Right renal cortex interstitium (tissue), 3 donors: ENCODE measurements at regions not wholly inside any gene's neighbourhood (a gene's known extent, or its start where the extent isn't known, plus 50 kb on each side); places are given as distances from the start of the nearest gene placed in this dataset.
"Not testable (repeated sequence)": the region's sequence is repeated elsewhere in the genome, so short reads cannot be mapped to it uniquely, and the experiment has no call there.

Source experiments
- DNase-seq, 3 donors: peaks; one replicate each; pipeline ENCODE4 v3.0.0-alpha.2; 2013; ENCODE audit warnings: low read depth in 3 of 3, low spot score in 2 of 3

DNA sequence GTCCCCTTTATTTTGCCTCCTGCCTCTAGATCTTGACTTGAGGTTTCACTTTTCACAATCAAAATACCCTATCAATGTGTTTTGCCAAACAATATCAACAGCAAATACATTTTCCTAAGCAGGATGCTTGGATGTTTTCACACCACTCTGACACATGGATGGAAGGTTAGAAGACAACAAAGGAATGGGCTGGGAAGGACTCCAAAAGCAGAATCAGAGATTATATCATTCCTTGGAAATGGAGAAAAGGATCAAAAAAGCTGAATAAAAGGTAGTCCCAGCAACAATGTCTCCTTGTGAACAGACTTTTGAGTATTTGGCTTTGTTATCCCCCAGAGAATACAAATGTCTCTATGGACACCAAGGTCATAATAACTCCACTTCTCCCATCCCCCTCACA lies 170.8 kb downstream of the ETAA1 start:
- DNase-seq, result no peak

DNA sequence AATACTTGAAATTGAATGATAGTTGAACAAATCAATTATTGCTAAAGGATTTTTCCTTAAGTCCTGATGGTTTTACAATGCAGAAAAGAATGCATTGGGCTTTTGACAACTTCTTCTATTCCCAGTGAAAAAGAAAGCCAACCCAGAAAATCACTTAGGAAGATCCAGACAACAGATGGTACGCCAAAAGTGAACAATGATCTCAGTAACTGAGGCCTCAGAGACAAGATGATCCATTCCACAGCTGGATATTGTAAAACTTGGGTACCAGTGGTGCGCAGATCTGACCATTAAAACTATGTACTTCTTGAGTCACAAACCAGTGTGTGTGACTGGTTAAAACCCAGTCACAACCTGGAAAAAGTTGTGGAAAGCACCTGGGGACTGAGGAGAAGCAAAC lies 173.5 kb downstream of the ETAA1 start:
- no peak for DNase-seq

DNA sequence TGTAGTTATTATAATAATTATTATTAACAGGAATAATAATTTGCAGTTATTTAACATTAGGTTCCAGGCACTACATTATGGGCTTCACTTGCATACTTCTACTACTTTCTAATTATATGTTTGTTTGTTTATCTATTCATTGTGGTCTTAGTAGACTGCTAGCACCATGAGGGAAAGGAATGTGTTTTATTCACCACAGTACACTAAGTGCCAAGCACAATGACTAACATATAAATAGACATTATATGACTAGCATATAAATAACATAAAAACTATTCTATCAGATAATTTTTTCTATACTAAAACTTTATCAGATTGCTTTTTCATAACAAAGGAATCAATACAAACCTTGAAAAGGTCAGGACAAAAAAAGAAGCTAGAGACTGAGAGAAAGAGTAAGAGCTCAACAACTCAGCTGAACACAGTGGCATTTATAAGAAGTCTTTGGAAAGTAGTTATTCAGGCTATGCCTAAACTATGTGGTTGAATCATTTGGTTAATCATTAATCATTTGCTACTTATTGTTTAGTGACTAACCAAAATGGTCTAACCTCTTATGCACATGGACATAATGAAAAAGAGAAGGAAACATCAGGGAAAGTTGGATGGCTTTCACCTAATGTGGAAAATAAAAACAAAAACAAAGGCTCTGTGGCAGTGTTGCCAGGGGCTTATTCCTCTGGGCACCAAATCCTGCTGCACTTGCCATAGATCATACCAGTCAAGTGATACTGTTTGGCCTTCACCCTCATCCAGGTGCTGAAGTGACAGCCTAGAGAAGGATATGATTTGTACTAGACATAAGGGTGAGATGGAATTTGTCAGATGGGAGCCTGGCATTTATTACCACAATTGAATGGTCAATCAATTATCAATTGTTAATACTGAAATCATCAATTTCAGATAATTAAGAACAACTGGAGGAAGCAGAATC lies 174.9 kb downstream of the ETAA1 start:
- peak in 1 of 3 donors; percentile 6 for DNase-seq

DNA sequence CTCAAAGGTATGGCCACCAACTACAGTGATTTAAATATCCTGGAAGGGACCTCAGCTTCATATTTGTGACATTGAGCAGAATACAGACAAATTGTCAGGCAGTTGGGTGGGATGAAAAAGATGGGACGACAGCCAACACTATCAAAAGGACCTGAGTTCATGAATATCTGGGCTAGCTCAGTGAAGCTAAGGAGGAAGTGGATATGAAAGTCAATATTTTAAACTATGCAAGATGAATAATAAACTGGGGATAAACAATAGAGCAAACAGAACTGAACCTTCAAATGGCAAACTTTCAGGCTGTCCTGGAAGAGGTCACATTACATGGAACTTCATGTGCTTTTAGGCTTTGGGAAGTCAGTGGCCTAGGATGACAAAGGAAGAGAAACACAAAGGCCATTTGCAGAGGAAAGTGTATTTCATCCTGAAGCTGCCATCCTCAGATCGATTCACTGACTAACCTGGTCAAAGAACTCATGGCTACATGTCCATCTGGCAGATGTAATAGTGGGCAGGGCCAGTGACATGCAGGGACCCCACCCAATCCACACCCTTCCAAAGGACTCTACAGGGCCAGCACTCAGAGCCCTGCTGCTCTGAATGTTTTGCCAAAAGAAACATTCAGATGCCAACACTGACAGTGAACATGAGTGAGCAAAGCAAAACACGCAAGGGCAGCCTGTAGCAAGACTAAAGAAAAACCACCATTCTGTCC lies 175.7 kb downstream of the ETAA1 start:
- no peak for DNase-seq

DNA sequence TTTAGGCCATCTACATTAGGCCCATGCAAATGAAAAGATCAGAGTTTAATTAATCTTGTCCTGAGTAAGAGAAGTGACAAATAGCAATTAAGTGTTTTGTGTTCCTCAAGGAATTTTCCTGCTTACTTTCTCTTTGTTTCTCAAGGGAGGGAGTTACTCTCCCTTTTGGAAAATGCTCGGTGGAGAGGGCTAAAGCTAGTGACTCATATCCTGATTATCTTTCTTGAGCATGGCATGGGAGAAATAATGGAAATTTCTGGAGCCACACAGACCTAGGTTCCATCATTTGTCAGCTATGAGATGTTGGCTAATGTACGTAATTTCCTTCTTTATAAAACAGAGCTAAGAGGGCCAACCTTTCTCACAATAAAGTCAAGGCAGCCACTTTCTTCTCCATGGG lies 177.1 kb downstream of the ETAA1 start:
- no peak for DNase-seq

DNA sequence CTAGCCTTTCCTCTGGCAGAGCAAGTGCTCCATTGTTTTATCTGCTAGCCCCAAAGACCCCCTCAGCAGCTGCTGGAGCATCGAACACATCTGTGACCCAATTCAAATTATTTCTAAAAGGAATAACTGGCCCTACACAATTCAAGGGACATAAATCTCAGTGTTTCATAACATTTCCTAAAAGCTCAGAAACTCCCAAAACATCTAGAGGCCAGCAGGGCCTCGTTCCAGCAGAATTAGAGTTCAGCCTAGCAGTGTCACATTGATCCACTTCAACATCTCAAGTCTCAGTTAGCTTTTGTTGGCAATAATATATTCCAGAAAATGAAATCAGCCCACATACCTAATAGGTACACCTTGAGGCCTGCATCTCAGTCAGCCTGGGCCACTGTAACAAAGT lies 179.1 kb downstream of the ETAA1 start:
- no peak for DNase-seq

DNA sequence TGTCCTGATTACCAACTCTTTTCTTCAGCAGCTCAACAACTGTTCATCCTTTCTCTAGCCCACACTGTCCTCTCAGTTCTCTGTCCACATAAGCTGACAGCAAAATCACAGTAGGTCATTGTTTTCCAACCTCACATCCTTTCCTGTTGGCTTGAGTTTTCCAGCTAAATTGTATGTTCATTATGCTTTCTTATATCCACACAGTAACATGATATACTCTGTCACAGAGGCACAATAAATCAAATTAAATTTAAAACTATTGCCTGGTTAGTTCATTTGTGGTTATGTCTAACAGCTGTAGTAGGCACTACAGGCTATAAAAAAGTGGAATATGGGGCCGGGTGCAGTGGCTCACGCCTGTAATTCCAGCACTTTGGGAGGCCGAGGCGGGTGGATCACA lies 179.9 kb downstream of the ETAA1 start:
- DNase-seq, result peak in 1 of 3 donors; percentile 12

DNA sequence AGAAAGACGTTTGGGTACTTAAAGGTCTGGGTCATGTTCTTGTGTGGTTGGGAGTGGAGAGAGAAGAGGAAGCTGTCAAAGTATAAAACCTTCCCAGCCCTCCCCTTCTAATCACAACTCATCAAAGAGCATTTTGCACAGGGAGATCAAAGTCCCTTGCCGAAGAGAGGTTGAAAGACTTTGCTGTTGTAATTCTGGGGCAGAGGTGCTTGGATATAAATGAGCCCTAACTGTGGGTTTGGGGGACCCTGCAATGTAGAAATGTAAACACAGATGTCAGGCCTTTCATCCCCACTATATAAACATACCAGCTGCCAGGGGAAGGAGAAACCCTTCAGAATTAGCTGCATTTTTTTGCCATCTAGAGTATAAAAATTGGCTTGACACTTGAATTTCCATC lies 182.1 kb downstream of the ETAA1 start:
- no peak for DNase-seq

DNA sequence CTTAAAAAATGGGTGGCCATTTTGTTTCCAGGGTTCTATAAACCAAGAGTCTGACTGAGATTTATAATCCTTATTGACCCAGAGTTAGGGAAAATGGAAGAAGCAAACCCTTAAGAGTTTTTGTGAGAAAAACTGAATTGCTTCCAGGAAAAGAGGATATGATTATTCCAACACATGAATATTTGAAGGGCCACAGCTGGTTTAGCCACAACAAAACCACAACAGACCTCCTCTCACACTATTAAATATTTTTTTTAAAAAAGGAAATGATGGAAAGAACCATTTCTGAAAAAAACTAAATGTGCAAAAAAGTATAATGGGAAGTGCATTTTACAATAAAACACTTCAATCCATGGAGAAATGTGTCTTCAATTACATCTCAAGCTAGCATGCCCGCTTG lies 182.7 kb downstream of the ETAA1 start:
- no peak for DNase-seq

DNA sequence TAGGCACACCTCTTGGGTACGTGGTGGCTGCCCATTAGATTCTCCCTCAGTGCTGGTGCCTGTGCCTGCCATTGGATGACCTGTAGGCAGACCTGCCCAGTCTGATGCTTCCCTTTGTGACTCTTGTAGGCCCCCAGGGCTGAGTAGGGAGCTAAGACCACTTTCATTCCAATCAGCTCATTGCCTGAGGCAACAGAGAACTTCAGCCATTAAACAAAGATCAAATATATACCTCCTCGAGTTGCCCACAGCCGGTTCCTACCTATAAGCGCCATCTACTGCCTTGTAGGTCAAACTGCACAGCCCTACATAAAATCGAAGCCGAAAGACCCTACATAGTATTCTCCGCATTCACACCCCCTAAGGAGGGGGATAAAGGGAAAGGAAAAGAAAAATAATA lies 184.6 kb downstream of the ETAA1 start:
- no peak for DNase-seq

DNA sequence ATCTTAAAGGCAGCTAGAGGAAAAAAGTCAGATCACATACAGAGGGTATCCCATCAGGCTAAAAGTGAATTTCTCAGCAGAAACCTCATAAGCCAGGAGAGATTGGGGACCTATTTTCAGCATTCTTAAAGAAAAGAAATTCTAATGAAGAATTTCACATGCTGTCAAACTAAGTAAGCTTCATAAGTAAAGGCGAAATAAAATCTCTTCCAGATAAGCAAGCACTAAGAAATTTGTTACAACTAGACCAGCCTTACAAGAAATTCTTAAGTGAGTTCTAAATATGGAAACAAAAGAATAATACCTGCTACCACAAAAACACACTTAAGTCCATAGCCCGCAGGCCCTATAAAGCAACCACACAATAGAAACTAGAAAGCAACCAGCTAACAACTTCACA lies 186.1 kb downstream of the ETAA1 start:
- no peak for DNase-seq

DNA sequence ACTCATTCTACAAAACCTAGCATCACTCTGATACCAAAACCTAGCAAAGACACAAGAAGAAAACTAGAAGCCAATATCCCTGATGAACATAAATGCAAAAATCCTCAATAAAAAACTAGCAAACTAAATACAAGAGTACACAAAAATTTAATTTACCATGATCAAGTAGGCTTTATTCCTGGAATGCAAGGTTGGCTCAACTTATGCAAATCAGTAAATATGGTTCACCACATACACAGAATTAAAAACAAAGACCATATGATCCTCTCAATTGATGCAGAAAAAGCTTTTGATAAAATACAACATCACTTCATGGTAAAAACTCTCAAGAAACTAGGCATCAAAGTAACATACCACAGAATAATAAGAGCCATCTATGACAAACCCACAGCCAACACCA lies 188.3 kb downstream of the ETAA1 start:
- DNase-seq, result no peak

DNA sequence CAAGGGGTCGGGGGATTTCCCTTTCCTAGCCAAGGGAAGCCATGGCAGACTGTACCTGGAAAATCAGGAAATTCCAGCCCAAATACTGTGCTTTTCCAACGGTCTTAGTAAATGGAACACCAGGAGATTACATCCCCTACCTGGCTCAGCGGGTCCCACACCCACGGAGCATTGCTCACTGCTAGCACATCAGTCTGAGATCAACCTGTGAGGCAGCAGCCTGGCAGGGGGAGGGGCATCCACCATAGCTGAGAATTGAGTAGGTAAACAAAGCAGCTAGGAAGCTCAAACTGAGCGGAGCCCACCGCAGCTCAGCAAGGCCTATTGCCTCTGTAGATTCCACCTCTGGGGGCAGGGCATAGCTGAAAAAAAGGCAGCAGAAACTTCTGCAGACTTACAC lies 192.0 kb downstream of the ETAA1 start:
- DNase-seq, result not testable (repeated sequence)

DNA sequence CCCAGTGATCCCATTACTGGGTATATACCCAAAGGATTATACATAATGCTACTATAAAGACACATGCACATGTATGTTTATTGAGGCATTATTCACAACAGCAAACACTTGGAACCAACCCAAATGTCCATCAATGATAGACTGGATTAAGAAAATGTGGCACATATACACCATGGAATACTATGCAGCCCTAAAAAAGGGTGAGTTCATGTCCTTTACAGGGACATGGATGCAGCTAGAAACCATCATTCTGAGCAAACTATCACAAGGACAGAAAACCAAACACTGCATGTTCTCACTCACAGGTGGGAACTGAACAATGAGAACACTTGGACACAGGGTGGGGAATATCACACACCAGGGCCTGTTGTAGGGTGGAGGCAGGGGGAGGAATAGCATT lies 197.4 kb downstream of the ETAA1 start:
- not testable (repeated sequence) for DNase-seq

DNA sequence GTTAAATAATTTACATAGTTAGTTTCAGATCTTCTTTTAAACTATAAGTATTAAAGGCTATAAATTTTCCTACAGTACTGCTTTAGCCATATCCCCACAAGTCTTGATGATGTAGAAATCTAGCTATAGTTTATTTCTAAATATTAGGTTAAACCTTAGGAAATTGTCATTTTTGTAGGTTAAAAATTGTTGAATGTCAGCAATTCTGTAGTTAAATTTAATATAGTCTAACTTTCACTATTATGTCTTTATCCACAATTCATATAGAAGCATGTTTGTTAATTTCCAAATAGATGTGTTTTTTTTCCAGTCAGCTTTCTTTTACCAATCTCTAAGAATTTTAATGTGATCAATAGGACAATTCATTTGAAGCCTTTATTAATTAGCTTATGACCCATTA lies 199.7 kb downstream of the ETAA1 start:
- no peak for DNase-seq

DNA sequence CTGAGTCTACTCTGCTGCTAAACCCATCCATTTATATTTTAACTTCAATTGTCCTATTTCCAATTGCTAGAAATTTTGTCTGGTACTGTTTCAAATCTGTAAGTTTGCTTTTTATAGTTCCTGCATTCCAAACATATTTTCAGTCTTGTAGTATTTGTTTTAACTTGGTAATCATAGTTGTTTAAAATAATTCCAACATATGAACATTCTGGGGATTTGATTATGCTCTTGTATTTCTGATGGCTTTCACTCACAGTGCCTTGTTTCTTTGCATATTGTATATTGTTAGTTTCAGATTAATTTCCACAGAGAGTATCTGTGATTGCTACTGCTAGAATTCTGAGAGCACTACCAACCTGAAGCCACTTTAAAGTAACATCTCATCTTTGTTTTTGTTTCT lies 202.4 kb downstream of the ETAA1 start:
- DNase-seq, result no peak

DNA sequence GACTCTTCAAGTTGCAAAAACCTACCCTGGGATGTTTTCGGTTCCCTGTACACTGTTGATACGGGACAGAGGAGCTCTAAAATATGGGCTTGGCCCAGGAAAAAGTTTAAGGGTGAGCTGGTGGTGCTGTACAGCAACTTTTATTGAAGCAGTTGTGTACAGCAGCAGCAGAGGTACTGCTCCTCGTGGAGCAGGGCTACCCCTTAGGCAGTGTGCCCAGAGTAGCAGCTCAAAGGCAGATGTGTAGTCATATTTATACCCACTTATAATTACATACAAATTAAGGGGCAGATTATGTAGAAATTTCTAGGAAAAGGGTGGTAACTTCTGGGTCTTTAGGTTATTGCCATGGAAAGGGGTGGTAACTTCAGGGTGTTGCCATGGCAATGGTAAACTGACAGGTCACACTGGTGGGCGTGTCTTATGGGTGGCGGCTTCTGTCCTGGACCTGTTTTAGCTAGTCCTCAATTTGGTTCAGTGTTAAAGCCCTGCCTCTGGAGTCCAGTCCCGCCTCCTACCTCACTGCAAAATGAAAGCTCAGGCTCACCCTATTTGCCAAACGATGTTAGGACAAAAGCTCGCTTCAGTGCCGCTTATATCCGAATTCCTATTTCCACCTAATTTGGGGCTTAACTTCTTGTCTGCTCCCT lies 203.2 kb downstream of the ETAA1 start:
- DNase-seq, result no peak

DNA sequence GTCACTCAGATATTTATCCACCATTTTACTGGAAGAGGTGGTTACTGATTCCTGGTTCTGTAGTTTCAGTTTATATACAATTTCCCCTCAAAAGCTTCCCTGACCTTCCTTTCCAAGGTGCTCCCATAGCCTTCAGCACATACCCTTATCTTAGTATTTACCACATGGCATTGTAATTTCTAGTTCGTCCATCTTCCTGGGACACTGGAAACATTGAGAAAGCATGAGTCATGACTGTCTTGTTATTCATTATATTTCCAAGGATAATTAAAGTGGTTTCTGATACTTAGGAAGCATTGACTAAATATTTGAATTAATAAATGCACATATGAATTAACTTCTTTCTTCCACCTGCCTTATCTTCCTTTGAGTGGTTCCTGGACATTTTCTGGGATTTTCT lies 203.8 kb downstream of the ETAA1 start:
- DNase-seq, result no peak

DNA sequence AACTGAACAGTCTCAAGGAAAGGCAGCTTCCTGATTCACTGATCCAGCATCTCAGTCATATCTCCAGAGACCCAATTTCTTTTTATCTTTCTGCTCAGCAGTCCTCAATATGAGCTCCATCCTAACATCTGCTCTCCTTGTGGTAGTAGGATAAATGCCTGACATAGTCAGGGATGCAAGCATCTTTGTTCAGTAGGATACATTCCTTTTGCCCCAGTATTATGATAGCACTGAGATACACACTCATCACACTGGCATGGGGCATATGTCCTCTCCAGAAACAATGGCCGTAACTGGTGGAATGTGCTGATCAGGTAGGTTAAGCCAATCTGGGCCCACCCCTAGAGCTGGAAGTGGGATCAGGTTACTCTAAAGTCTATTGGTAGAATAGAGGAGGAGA lies 207.2 kb downstream of the ETAA1 start:
- DNase-seq, result no peak

DNA sequence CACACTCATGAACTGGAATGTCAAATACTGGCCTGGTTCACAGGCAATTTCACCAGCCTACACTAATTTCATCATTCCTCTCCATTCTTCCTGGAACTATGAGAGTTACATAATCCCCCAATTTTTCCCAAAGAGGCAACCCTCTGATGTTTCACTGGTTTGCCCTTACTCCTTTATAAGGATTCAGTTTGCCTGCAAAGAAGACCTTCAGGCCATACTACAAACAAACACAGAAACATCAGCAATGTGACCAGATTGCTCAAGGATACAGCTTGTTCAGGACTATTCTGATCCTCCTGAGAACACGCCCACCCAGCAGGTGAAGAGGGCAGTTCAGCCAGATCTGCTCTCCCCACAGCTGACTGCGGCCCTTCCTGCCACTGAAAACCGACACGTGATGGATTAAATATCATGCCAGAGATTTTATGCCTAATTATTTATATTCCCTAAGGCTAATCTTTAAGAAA lies 215.5 kb downstream of the ETAA1 start:
- no peak for DNase-seq

DNA sequence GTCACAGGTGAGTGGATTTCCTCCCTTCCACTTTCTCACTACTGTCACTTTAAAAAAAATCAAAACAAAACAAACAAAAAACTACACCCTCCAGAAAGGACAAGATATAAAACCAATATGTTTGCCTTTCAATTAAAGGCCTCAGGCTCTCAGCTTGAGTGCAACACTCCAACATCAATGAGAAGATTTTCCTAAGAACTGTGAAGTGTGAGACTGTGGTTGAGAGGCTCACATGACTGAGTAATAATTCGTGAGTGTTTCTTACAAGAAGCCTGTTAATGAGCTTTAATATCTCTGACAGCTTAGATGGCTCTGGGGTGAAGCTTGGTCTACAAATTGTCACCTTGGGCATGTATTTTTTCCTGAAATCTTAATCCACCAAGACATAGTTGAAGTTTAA lies 216.1 kb downstream of the ETAA1 start:
- DNase-seq, result no peak

DNA sequence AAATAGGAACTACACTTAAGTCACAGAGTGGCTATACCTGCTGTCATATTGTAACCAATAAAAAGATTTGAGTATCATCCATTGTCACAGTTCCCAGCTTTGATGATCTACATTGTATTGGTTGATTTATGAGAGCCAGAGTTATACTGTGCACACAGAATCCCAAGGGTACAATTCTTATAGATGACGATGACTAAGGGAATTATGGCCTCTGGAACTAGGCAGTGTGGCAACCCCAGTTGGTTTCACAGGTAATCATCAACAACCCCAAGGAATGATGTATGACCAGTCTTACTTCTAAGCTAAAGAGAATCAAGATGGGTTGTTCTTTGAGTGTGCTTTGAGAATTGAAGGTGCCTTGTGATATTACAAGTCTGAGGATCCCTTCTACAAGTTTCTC lies 217.3 kb downstream of the ETAA1 start:
- no peak for DNase-seq
